ENCODE measurements at regions not wholly inside any gene's neighbourhood (a gene's known extent, or its start where the extent isn't known, plus 50 kb on each side); places are given as distances from the start of the nearest gene placed in this dataset.

- DNase-seq, result no peak
- Histone ChIP-seq H3K9me3 (no peaks in the 10 kb centered on the region), H3K27me3 (replicated peaks; ENCODE audit: control insufficient read depth, insufficient read depth, low read length) (no peaks in the 10 kb centered on the region), H3K4me1 (no peaks in the 10 kb centered on the region), H3K36me3 (ENCODE audit: control insufficient read depth, insufficient read depth, low read length) (no peaks in the 10 kb centered on the region), H3K4me3 (ENCODE audit: low read depth, low read length) (no peak overlapping the region)
- no peaks in the 10 kb centered on the region for H3K27me3 Mint-ChIP-seq (ENCODE audit: insufficient read depth, unreplicated experiment)
- no TSS peak for BruUV-seq (replicated peaks)
- H3K4me1 Mint-ChIP-seq (ENCODE audit: low read depth, unreplicated experiment), result no peaks in the 10 kb centered on the region
- no peaks in the 10 kb centered on the region for H3K36me3 Mint-ChIP-seq (ENCODE audit: insufficient read depth, unreplicated experiment)
- CTCF ChIA-PET, result no interaction called here
- POLR2A ChIA-PET, result no interaction called here
- H3K27ac Mint-ChIP-seq (ENCODE audit: unreplicated experiment), result no peak overlapping the region
- H3K4me3 Mint-ChIP-seq (ENCODE audit: unreplicated experiment), result no peak overlapping the region
- TF ChIP-seq CTCF (IDR thresholded peaks at IDR 0.05; ENCODE audit: insufficient read depth in 1 of 2, low read depth in 1 of 2, low read length in 1 of 2, severe bottlenecking in 1 of 2, unreplicated experiment in 1 of 2), result no peak
- H3K9me3 Mint-ChIP-seq (ENCODE audit: unreplicated experiment), result peaks cover 20% of the 10 kb centered on the region
- intact Hi-C loops (cut with micrococcal nuclease; ENCODE audit: unreplicated experiment), result no loop called here
Observed at GRCh38 chr6:164817662-164818061, 491.7 kb downstream of the C6orf118 start.

- Histone ChIP-seq H3K36me3 (ENCODE audit: control insufficient read depth, insufficient read depth, low read length) (no peaks in the 10 kb centered on the region), H3K4me3 (ENCODE audit: low read depth, low read length) (no peak overlapping the region), H3K4me1 (no peaks in the 10 kb centered on the region), H3K9me3 (no peaks in the 10 kb centered on the region), H3K27me3 (replicated peaks; ENCODE audit: control insufficient read depth, insufficient read depth, low read length) (no peaks in the 10 kb centered on the region)
- Mint-ChIP-seq H3K27ac (ENCODE audit: unreplicated experiment) (no peak overlapping the region), H3K9me3 (ENCODE audit: unreplicated experiment) (peaks cover 36% of the 10 kb centered on the region), H3K4me1 (ENCODE audit: low read depth, unreplicated experiment) (no peaks in the 10 kb centered on the region), H3K4me3 (ENCODE audit: unreplicated experiment) (no peak overlapping the region), H3K36me3 (ENCODE audit: insufficient read depth, unreplicated experiment) (no peaks in the 10 kb centered on the region), H3K27me3 (ENCODE audit: insufficient read depth, unreplicated experiment) (no peaks in the 10 kb centered on the region)
- ChIA-PET CTCF (no interaction called here), POLR2A (no interaction called here)
- intact Hi-C loops (cut with micrococcal nuclease; ENCODE audit: unreplicated experiment), result no loop called here
- no TSS peak for BruUV-seq (replicated peaks)
- no peak for TF ChIP-seq CTCF (IDR thresholded peaks at IDR 0.05; ENCODE audit: insufficient read depth in 1 of 2, low read depth in 1 of 2, low read length in 1 of 2, severe bottlenecking in 1 of 2, unreplicated experiment in 1 of 2)
- no peak for DNase-seq
Observed at GRCh38 chr6:164812706-164813105, 496.7 kb downstream of the C6orf118 start.

GRCh38 chr6:164807125-164807524, 502.3 kb downstream of the C6orf118 start:
- Histone ChIP-seq H3K4me1 (no peaks in the 10 kb centered on the region), H3K4me3 (ENCODE audit: low read depth, low read length) (no peak overlapping the region), H3K27me3 (replicated peaks; ENCODE audit: control insufficient read depth, insufficient read depth, low read length) (no peaks in the 10 kb centered on the region), H3K9me3 (no peaks in the 10 kb centered on the region), H3K36me3 (ENCODE audit: control insufficient read depth, insufficient read depth, low read length) (no peaks in the 10 kb centered on the region)
- Mint-ChIP-seq H3K4me3 (ENCODE audit: unreplicated experiment) (no peak overlapping the region), H3K27ac (ENCODE audit: unreplicated experiment) (no peak overlapping the region), H3K4me1 (ENCODE audit: low read depth, unreplicated experiment) (no peaks in the 10 kb centered on the region), H3K27me3 (ENCODE audit: insufficient read depth, unreplicated experiment) (no peaks in the 10 kb centered on the region), H3K36me3 (ENCODE audit: insufficient read depth, unreplicated experiment) (no peaks in the 10 kb centered on the region), H3K9me3 (ENCODE audit: unreplicated experiment) (peaks cover 27% of the 10 kb centered on the region)
- no TSS peak for BruUV-seq (replicated peaks)
- ChIA-PET CTCF (no interaction called here), POLR2A (no interaction called here)
- TF ChIP-seq CTCF (IDR thresholded peaks at IDR 0.05; ENCODE audit: insufficient read depth in 1 of 2, low read depth in 1 of 2, low read length in 1 of 2, severe bottlenecking in 1 of 2, unreplicated experiment in 1 of 2), result no peak
- intact Hi-C loops (cut with micrococcal nuclease; ENCODE audit: unreplicated experiment), result no loop called here
- DNase-seq, result no peak

Measured in Caco-2 (cell line).